ENCODE measurements at regions not wholly inside any gene's neighbourhood (a gene's known extent, or its start where the extent isn't known, plus 50 kb on each side); places are given as distances from the start of the nearest gene placed in this dataset.
"Not testable (repeated sequence)": the region's sequence is repeated elsewhere in the genome, so short reads cannot be mapped to it uniquely, and the experiment has no call there.

GRCh38 chr4:19117022-19117421, 1095.5 kb upstream of the LCORL start:
- DNase-seq: no peak

- no peak for DNase-seq
These were observed 1082.6 kb upstream of the LCORL start for GRCh38 chr4:19104176-19104575.

GRCh38 chr4:19095491-19096046, 1074.0 kb upstream of the LCORL start:
- no peak for DNase-seq

GRCh38 chr4:19093951-19094350, 1072.4 kb upstream of the LCORL start:
- DNase-seq: no peak

GRCh38 chr4:19092797-19093196, 1071.2 kb upstream of the LCORL start:
- DNase-seq: no peak

GRCh38 chr4:19074036-19074435, 1052.5 kb upstream of the LCORL start:
- DNase-seq: no peak

GRCh38 chr4:19063662-19064061, 1042.1 kb upstream of the LCORL start:
- no peak for DNase-seq

GRCh38 chr4:19054916-19055315, 1033.4 kb upstream of the LCORL start:
- DNase-seq: no peak

GRCh38 chr4:19051831-19052230, 1030.3 kb upstream of the LCORL start:
- DNase-seq: no peak

GRCh38 chr4:19047279-19047880, 1025.8 kb upstream of the LCORL start:
- no peak for DNase-seq

- DNase-seq: no peak
These were observed 1018.3 kb upstream of the LCORL start for GRCh38 chr4:19039816-19040215.

- no peak for DNase-seq
These were observed 1016.7 kb upstream of the LCORL start for GRCh38 chr4:19038231-19038630.

- no peak for DNase-seq
These were observed 1012.5 kb upstream of the LCORL start for GRCh38 chr4:19033816-19034733.

- DNase-seq: no peak
These were observed 1009.0 kb upstream of the LCORL start for GRCh38 chr4:19030536-19030935.

- DNase-seq: no peak
These were observed 1008.5 kb upstream of the LCORL start for GRCh38 chr4:19030048-19030447.

GRCh38 chr4:19026281-19026680, 1004.7 kb upstream of the LCORL start:
- no peak for DNase-seq

- DNase-seq: no peak
These were observed 1003.5 kb upstream of the LCORL start for GRCh38 chr4:19025031-19025430.

GRCh38 chr4:19024047-19024446, 1002.5 kb upstream of the LCORL start:
- no peak for DNase-seq

- no peak for DNase-seq
These were observed 1000.1 kb upstream of the LCORL start for GRCh38 chr4:19021617-19022016.

- not testable (repeated sequence) for DNase-seq
These were observed 995.0 kb upstream of the LCORL start for GRCh38 chr4:19016550-19016949.

GRCh38 chr4:19014594-19014993, 993.0 kb upstream of the LCORL start:
- DNase-seq: no peak

GRCh38 chr4:19010761-19011160, 989.2 kb upstream of the LCORL start:
- DNase-seq: no peak

- no peak for DNase-seq
These were observed 988.3 kb upstream of the LCORL start for GRCh38 chr4:19009881-19010280.

GRCh38 chr4:19005211-19005610, 983.7 kb upstream of the LCORL start:
- no peak for DNase-seq
